NCI-H2171 (cell line): ENCODE measurements at regions not wholly inside any gene's neighbourhood (a gene's known extent, or its start where the extent isn't known, plus 50 kb on each side); places are given as distances from the start of the nearest gene placed in this dataset.

Source experiments
- DNase-seq: peaks from one replicate; lab custom pipeline; 2025; lab: John Stamatoyannopoulos, UW

- DNase-seq, result no peak
These were observed 81.7 kb upstream of the FAM98A start for GRCh38 chr2:33680644-33681363.

- DNase-seq, result no peak
These were observed 79.3 kb upstream of the FAM98A start for GRCh38 chr2:33678436-33678835.

GRCh38 chr2:33673937-33674336, 74.8 kb upstream of the FAM98A start:
- no peak for DNase-seq

GRCh38 chr2:33672896-33673295, 73.8 kb upstream of the FAM98A start:
- no peak for DNase-seq

GRCh38 chr2:33672389-33672788, 73.3 kb upstream of the FAM98A start:
- DNase-seq, result no peak

GRCh38 chr2:33671198-33671597, 72.1 kb upstream of the FAM98A start:
- no peak for DNase-seq

- no peak for DNase-seq
These were observed 71.4 kb upstream of the FAM98A start for GRCh38 chr2:33670392-33670937.

- DNase-seq, result no peak
These were observed 67.8 kb upstream of the FAM98A start for GRCh38 chr2:33666879-33667278.

GRCh38 chr2:33665039-33665438, 65.9 kb upstream of the FAM98A start:
- no peak for DNase-seq

- no peak for DNase-seq
These were observed 61.5 kb upstream of the FAM98A start for GRCh38 chr2:33660416-33661123.

- DNase-seq, result no peak
These were observed 56.7 kb upstream of the FAM98A start for GRCh38 chr2:33655626-33656320.

- no peak for DNase-seq
These were observed 53.7 kb upstream of the FAM98A start for GRCh38 chr2:33652830-33653229.

- DNase-seq, result no peak
These were observed 51.1 kb upstream of the FAM98A start for GRCh38 chr2:33650171-33650570.
